ENCODE measurements at regions not wholly inside any gene's neighbourhood (a gene's known extent, or its start where the extent isn't known, plus 50 kb on each side); places are given as distances from the start of the nearest gene placed in this dataset.

DNA sequence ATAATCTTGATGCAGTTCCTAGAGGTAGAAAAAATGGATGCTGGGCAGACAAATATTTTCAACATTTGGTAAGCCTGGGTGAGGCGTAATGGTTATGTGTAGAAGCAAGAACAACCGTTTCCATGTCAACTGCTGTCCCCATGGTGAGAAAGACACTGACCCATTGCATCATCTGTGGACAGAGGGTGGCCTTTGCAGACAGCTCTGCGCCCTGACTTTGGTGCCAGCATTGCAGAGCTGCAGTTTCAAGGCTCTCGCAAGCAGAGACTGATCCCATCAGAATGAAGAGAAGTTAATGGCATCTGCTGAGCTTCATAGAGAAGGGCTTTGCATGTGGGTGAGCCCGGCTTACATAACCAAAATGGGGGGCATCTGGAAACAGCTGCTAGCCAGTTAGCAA lies 179.0 kb upstream of the ADRA1B start:
- TF ChIP-seq POLR2A (IDR thresholded peaks at IDR 0.05), result no peak
- TF ChIP-seq, protein P1, sequence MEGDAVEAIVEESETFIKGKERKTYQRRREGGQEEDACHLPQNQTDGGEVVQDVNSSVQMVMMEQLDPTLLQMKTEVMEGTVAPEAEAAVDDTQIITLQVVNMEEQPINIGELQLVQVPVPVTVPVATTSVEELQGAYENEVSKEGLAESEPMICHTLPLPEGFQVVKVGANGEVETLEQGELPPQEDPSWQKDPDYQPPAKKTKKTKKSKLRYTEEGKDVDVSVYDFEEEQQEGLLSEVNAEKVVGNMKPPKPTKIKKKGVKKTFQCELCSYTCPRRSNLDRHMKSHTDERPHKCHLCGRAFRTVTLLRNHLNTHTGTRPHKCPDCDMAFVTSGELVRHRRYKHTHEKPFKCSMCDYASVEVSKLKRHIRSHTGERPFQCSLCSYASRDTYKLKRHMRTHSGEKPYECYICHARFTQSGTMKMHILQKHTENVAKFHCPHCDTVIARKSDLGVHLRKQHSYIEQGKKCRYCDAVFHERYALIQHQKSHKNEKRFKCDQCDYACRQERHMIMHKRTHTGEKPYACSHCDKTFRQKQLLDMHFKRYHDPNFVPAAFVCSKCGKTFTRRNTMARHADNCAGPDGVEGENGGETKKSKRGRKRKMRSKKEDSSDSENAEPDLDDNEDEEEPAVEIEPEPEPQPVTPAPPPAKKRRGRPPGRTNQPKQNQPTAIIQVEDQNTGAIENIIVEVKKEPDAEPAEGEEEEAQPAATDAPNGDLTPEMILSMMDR (IDR thresholded peaks at IDR 0.05), result no peak
